Pancreas (tissue), 10 donors: ENCODE measurements at regions not wholly inside any gene's neighbourhood (a gene's known extent, or its start where the extent isn't known, plus 50 kb on each side); places are given as distances from the start of the nearest gene placed in this dataset.

Experiments used
- ATAC-seq, 4 donors: fragments of 200-7000 bp; cut with Tn5 transposase; one replicate each; pipeline versions ENCODE4 v1.8.0 to v1.9.1; 2020; ENCODE audit warnings: mild to moderate bottlenecking in 4 of 4, moderate library complexity in 4 of 4
- DNase-seq, 6 donors: peaks; one replicate each; pipeline ENCODE4 v3.0.0-alpha.2; 2020
- FAIRE-seq: peaks from 2 replicates; lab custom pipeline; 2012; peaks lifted over from hg19 to GRCh38; lab: Jason Lieb, UNC
- H3K27ac ChIP-seq, 4 donors: fragments of 200-600 bp; sonication (generic); 1 replicate in 3 of 4; 2 replicates in 1 of 4; pipeline versions ENCODE4 v1.5.0 to v1.8.0; 2020
- H3K27me3 ChIP-seq, 4 donors: fragments of 200-600 bp; one replicate each; pipeline ENCODE4 v1.8.0; 2021
- H3K36me3 ChIP-seq, 3 donors: fragments of 200-600 bp; sonication (generic) in 1 of 3; one replicate each; pipeline versions ENCODE4 v1.5.0 to v1.8.0; 2020 to 2021
- H3K4me1 ChIP-seq, 3 donors: fragments of 200-600 bp; one replicate each; pipeline ENCODE4 v1.8.0; 2021
- H3K4me3 ChIP-seq, 4 donors: fragments of 200-600 bp; sonication (generic) in 2 of 4; one replicate each; pipeline versions ENCODE4 v1.5.0 to v1.8.0; 2020 to 2021
- H3K9me3 ChIP-seq, 4 donors: fragments of 200-600 bp; one replicate each; pipeline ENCODE4 v1.8.0; 2021
- WGBS, 2 donors: extraction: QIAGEN DNeasy Blood & Tissue Kit; methylation state at CpG; one replicate each; pipeline ENCODE4 v1.1.7; 2013; 5-methylcytosine and 5-hydroxymethylcytosine counted together
- intact Hi-C, 3 donors: fragments of 100-400 bp; cut with DNase I; formaldehyde crosslinking; loops; one replicate each; pipeline versions ENCODE4 v1.11.1 to v1.14.2; 2022
- TF ChIP-seq, protein P1 (sequence below), 4 donors: fragments of 200-600 bp; sonication (generic) in 3 of 4; IDR thresholded peaks; one replicate each; pipeline versions ENCODE4 v1.5.0 to v1.8.0; 2021; ENCODE audit warnings: antibody characterized with exemption in 4 of 4
- donor health status: healthy with polysubstance abuse.
- donor health status: DM: no; HTN: no; CAD: no; lungs with moderate emphysema.
- donor health status: DM: no; HTN: no; CAD: no.
- donor health status: control.
- donor health status: control.
- donor health status: Bipolar disorder and iron deficiency.
- donor health status: DM: yes; HTN: yes; CAD: no.
- donor health status: DM: no; HTN: no; CAD: no.
- donor health status: DM: no; HTN: no; CAD: no.
- donor health status: DM: yes; HTN: yes; CAD: no.

DNA sequence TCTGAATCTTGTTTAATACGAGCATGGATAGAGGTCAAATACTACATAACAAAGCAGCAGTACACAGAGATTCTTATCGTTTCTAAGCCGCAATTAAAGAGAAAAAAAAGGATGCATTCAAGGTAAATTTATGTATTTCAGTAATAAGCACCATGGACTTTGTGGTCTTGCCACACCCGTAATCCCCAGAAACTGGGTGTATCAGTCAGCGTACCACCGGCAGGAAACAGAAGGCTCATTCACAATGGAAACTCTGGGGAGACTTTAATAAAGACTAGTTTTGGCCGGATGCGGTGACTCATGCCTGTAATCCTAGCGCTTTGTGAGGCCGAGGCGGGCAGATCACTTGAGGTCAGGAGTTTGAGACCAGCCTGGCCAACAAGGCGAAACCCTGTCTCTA is 81.9 kb upstream of the ZNF280D start:
- Histone ChIP-seq H3K27ac (no peak overlapping the region), H3K4me3 (no peak overlapping the region), H3K4me1 (peaks cover 0 to 15% (median 8%) of the 10 kb centered on the region in 3 donors), H3K9me3 (no peaks in the 10 kb centered on the region), H3K27me3 (no peaks in the 10 kb centered on the region), H3K36me3 (no peaks in the 10 kb centered on the region)
- TF ChIP-seq, protein P1, sequence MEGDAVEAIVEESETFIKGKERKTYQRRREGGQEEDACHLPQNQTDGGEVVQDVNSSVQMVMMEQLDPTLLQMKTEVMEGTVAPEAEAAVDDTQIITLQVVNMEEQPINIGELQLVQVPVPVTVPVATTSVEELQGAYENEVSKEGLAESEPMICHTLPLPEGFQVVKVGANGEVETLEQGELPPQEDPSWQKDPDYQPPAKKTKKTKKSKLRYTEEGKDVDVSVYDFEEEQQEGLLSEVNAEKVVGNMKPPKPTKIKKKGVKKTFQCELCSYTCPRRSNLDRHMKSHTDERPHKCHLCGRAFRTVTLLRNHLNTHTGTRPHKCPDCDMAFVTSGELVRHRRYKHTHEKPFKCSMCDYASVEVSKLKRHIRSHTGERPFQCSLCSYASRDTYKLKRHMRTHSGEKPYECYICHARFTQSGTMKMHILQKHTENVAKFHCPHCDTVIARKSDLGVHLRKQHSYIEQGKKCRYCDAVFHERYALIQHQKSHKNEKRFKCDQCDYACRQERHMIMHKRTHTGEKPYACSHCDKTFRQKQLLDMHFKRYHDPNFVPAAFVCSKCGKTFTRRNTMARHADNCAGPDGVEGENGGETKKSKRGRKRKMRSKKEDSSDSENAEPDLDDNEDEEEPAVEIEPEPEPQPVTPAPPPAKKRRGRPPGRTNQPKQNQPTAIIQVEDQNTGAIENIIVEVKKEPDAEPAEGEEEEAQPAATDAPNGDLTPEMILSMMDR (IDR thresholded peaks at IDR 0.05), result no peak
- FAIRE-seq (no peak), DNase-seq (no peak), ATAC-seq (no peak)
- intact Hi-C loops, result no loop called here
- WGBS, 2 donors, result 91 to 95% methylated on average over 12 of the region's 12 CpGs

DNA sequence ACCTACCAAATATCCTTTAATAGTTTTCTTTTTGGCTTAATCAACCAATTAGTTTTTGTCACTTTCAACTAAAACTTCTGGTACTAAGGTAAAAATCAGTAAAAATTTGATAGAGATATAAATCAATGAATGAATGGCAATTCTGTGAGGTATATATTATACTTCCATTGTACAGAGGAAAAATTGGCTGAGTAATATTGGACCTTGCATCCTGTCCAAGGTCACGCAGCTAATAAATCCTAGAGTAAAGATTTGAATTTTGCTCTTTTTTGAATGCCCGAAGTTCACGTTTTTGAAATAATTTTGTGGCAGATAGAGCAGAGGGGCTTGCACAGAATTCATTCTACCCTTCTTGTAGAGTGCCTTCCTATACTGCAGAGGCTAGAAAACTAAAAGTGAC is 81.1 kb upstream of the ZNF280D start:
- no peak overlapping the region for H3K27ac ChIP-seq
- 84 to 90% methylated on average over 3 of the region's 3 CpGs for WGBS, 2 donors
- H3K4me3 ChIP-seq, result no peak overlapping the region
- ATAC-seq (no peak), FAIRE-seq (no peak), DNase-seq (no peak)
- intact Hi-C loops, result no loop called here
- no peaks in the 10 kb centered on the region for H3K9me3 ChIP-seq
- no peaks in the 10 kb centered on the region for H3K27me3 ChIP-seq
- TF ChIP-seq, protein P1 (IDR thresholded peaks at IDR 0.05), result no peak
- peaks cover 0 to 15% (median 8%) of the 10 kb centered on the region in 3 donors for H3K4me1 ChIP-seq
- H3K36me3 ChIP-seq, result no peaks in the 10 kb centered on the region

DNA sequence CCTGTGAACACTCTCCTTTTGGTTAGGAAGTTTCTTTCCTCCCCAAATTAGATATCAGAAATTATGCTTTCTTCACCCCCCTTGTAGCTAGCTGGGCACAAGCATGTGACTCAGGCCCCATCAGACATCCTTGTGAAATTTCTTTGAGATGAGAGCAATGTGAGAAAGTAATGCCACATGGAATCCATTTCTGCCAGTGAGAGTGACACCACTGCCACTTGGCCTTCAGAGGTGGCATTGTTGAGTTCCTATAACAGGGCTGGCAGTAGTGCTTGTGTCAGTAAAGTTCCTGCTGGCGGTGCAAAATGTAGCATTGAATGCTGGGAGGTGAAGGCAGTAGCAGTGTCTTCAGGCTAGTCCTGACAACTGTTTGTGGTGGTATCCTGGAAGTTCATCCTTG is 80.7 kb upstream of the ZNF280D start:
- TF ChIP-seq, protein P1 (IDR thresholded peaks at IDR 0.05), result no peak
- no peaks in the 10 kb centered on the region for H3K36me3 ChIP-seq
- peak in 1 of 4 donors; percentile 14 for ATAC-seq
- H3K4me3 ChIP-seq, result no peak overlapping the region
- H3K27me3 ChIP-seq, result no peaks in the 10 kb centered on the region
- intact Hi-C loops, result no loop called here
- no peaks in the 10 kb centered on the region for H3K9me3 ChIP-seq
- H3K27ac ChIP-seq, result no peak overlapping the region
- FAIRE-seq, result no peak
- 0% methylated on average over 1 of the region's 1 CpG for WGBS, 2 donors
- no peak for DNase-seq
- H3K4me1 ChIP-seq, result peaks cover 0 to 15% (median 8%) of the 10 kb centered on the region in 3 donors

DNA sequence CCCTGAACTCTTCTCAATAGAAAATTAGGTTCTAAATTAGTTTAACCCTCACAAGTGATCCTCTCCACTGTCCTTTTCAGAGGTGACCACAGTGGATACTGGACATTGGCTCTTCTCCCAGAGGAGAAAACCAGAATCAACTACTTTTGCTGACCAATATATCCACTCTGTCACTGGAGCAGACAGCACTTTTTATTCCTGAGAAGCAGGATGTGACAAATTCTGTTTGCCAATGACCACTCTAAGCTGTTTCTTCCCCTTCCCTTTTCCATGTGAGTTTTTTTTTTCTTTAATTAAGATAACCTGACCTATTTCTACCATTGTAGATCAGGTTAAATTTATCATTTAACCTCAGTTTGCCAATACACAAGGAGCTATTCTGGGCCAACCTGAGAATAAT is 79.7 kb upstream of the ZNF280D start:
- no peak for DNase-seq
- ATAC-seq, result peak in 1 of 4 donors; percentile 34
- H3K9me3 ChIP-seq, result no peaks in the 10 kb centered on the region
- no peak overlapping the region for H3K4me3 ChIP-seq
- intact Hi-C loops, result no loop called here
- no peaks in the 10 kb centered on the region for H3K36me3 ChIP-seq
- H3K27ac ChIP-seq, result no peak overlapping the region
- H3K27me3 ChIP-seq, result no peaks in the 10 kb centered on the region
- FAIRE-seq, result no peak
- TF ChIP-seq, protein P1 (IDR thresholded peaks at IDR 0.05), result no peak
- H3K4me1 ChIP-seq, result peaks cover 0 to 15% (median 8%) of the 10 kb centered on the region in 3 donors

DNA sequence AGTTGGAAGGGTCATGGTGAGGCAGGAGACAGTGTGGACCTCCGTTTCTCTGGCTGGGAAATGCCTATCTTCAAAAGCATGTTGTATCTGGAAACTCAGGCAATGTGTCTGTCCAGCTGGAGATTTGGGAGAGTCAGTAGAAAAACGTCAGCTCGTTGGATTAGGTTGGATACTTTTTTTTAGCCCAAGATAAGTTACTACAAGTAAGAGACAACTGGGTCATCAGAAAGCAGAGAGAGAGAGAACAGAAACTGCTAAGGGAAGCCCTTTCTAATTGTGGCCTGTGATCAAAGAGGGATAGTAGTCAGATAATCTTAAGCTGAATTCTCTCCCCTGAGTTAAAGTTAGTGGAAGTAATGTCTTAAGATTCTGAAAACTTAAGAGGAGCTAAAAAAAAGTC is 78.9 kb upstream of the ZNF280D start:
- 36 to 39% methylated on average over 3 of the region's 3 CpGs for WGBS, 2 donors
- Histone ChIP-seq H3K4me1 (peaks cover 0 to 15% (median 8%) of the 10 kb centered on the region in 3 donors), H3K27me3 (no peaks in the 10 kb centered on the region), H3K4me3 (no peak overlapping the region), H3K27ac (peak overlapping the region in 1 of 4 donors; percentile 5), H3K9me3 (no peaks in the 10 kb centered on the region), H3K36me3 (no peaks in the 10 kb centered on the region)
- intact Hi-C loops, result no loop called here
- FAIRE-seq (no peak), DNase-seq (no peak), ATAC-seq (peak in 3 of 4 donors; percentile 12 to 26 (median 24))
- TF ChIP-seq, protein P1 (IDR thresholded peaks at IDR 0.05), result no peak
